H1 (cell line): ENCODE measurements at regions not wholly inside any gene's neighbourhood (a gene's known extent, or its start where the extent isn't known, plus 50 kb on each side); places are given as distances from the start of the nearest gene placed in this dataset.

Experiments used
- ATF3 ChIP-seq: IDR thresholded peaks from 2 replicates; pipeline ENCODE4 v1.6.1; 2011; ENCODE audit warnings: low read depth, mild to moderate bottlenecking, low read length; ENCODE audit not compliant: insufficient read depth
- CEBPB ChIP-seq: IDR thresholded peaks from 2 replicates; pipeline ENCODE4 v1.6.1; 2012; ENCODE audit warnings: low read depth, low read length
- CHD1 ChIP-seq: IDR thresholded peaks from 2 replicates; pipeline ENCODE4 v1.6.1; 2012; ENCODE audit warnings: low read depth, low read length, improper control_type of control experiment
- MAX ChIP-seq: IDR thresholded peaks from 2 replicates; pipeline ENCODE4 v1.6.1; 2012; ENCODE audit warnings: inconsistent platforms
- NRF1 ChIP-seq: IDR thresholded peaks from 2 replicates; pipeline ENCODE4 v1.6.1; 2011; ENCODE audit warnings: mild to moderate bottlenecking, low read depth, low read length, improper control_type of control experiment
- RXRA ChIP-seq: IDR thresholded peaks from 2 replicates; pipeline ENCODE4 v1.6.1; 2011; ENCODE audit warnings: low read depth, mild to moderate bottlenecking, low read length, moderate library complexity; ENCODE audit not compliant: insufficient read depth
- SP2 ChIP-seq: IDR thresholded peaks from 2 replicates; pipeline ENCODE4 v1.6.1; 2012; ENCODE audit warnings: mild to moderate bottlenecking, low read length, inconsistent platforms
- SUZ12 ChIP-seq: fragments of 200-600 bp; sonication (generic); IDR thresholded peaks from 2 replicates; pipeline ENCODE4 v1.6.1; 2012; ENCODE audit warnings: mild to moderate bottlenecking, inconsistent platforms, low read length, moderate library complexity, mixed read lengths
- TAF7 ChIP-seq: optimal IDR thresholded peaks from 2 replicates; pipeline ENCODE3; 2011; ENCODE audit warnings: low read depth, mild to moderate bottlenecking, inconsistent platforms, low read length, moderate library complexity, borderline replicate concordance
- TBP ChIP-seq: IDR thresholded peaks from 2 replicates; pipeline ENCODE4 v1.6.1; 2011; ENCODE audit warnings: low read depth, low read length, improper control_type of control experiment
- USF2 ChIP-seq: IDR thresholded peaks from 2 replicates; pipeline ENCODE4 v1.6.1; 2011; ENCODE audit warnings: low read length, improper control_type of control experiment

- TF ChIP-seq ATF3: no peak
- TF ChIP-seq NRF1: no peak
- TF ChIP-seq MAX: no peak
- TF ChIP-seq RXRA: no peak
- no peak for TF ChIP-seq SUZ12
- no peak for TF ChIP-seq TBP
- TF ChIP-seq SP2: no peak
- no peak for TF ChIP-seq CEBPB
- no peak for TF ChIP-seq USF2
- no peak for TF ChIP-seq TAF7
- no peak for TF ChIP-seq CHD1
Measured at GRCh38 chr20:63064745-63065711, 58.3 kb upstream of the BHLHE23 start (continued).
